H54 (cell line): ENCODE measurements at regions not wholly inside any gene's neighbourhood (a gene's known extent, or its start where the extent isn't known, plus 50 kb on each side); places are given as distances from the start of the nearest gene placed in this dataset.

Experiments used
- DNase-seq: peaks from one replicate; pipeline ENCODE4 v3.0.0; 2011; ENCODE audit warnings: low spot score, mixed read lengths; ENCODE audit not compliant: insufficient read length
- FAIRE-seq: peaks from 3 replicates; lab custom pipeline; 2011; peaks lifted over from hg19 to GRCh38; lab: Jason Lieb, UNC
- POLR2A ChIP-seq: IDR thresholded peaks from 2 replicates; pipeline ENCODE4 v1.6.1; 2011; ENCODE audit warnings: low read depth, mild to moderate bottlenecking, low read length

GRCh38 chr16:79929260-79929965 lies 328.9 kb upstream of the MAF start:
- no peak for TF ChIP-seq POLR2A
- FAIRE-seq (no peak), DNase-seq (no peak)

- FAIRE-seq: no peak
- DNase-seq: no peak
- no peak for TF ChIP-seq POLR2A
Observed at GRCh38 chr16:79928142-79928873, 327.8 kb upstream of the MAF start.

- DNase-seq (no peak), FAIRE-seq (no peak)
- TF ChIP-seq POLR2A: no peak
Observed at GRCh38 chr16:79926451-79927205, 326.1 kb upstream of the MAF start.

- DNase-seq (no peak), FAIRE-seq (no peak)
- no peak for TF ChIP-seq POLR2A
Observed at GRCh38 chr16:79923431-79923830, 322.9 kb upstream of the MAF start.

- no peak for TF ChIP-seq POLR2A
- no peak for FAIRE-seq
Observed at GRCh38 chr16:79920685-79921084, 320.1 kb upstream of the MAF start.

GRCh38 chr16:79918916-79919315 lies 318.4 kb upstream of the MAF start:
- FAIRE-seq (no peak), DNase-seq (no peak)
- TF ChIP-seq POLR2A: no peak

More at GRCh38 chr16:79920685-79921084, 320.1 kb upstream of the MAF start:
- no peak for DNase-seq

GRCh38 chr16:79915761-79916160 lies 315.2 kb upstream of the MAF start:
- FAIRE-seq (no peak), DNase-seq (no peak)
- TF ChIP-seq POLR2A: no peak

GRCh38 chr16:79914961-79915720 lies 314.6 kb upstream of the MAF start:
- DNase-seq (no peak), FAIRE-seq (no peak)
- TF ChIP-seq POLR2A: no peak

GRCh38 chr16:79912592-79913310 lies 312.2 kb upstream of the MAF start:
- DNase-seq (no peak), FAIRE-seq (no peak)
- TF ChIP-seq POLR2A: no peak

- DNase-seq: no peak
- no peak for TF ChIP-seq POLR2A
- FAIRE-seq: no peak
Observed at GRCh38 chr16:79911660-79912059, 311.1 kb upstream of the MAF start.

GRCh38 chr16:79909571-79909970 lies 309.0 kb upstream of the MAF start:
- no peak for FAIRE-seq
- no peak for TF ChIP-seq POLR2A
- DNase-seq: no peak

- FAIRE-seq (no peak), DNase-seq (no peak)
- TF ChIP-seq POLR2A: no peak
Observed at GRCh38 chr16:79903471-79903870, 302.9 kb upstream of the MAF start.

- FAIRE-seq: no peak
- no peak for TF ChIP-seq POLR2A
Observed at GRCh38 chr16:79902351-79902750, 301.8 kb upstream of the MAF start.

GRCh38 chr16:79901522-79901921 lies 301.0 kb upstream of the MAF start:
- FAIRE-seq (no peak), DNase-seq (no peak)
- no peak for TF ChIP-seq POLR2A

More at GRCh38 chr16:79902351-79902750, 301.8 kb upstream of the MAF start:
- no peak for DNase-seq
